Adipocyte (in vitro differentiated cells): ENCODE measurements at regions not wholly inside any gene's neighbourhood (a gene's known extent, or its start where the extent isn't known, plus 50 kb on each side); places are given as distances from the start of the nearest gene placed in this dataset.
A peak's percentile ranks its signal among the peaks of the same experiment; 100 is the strongest.

ENCODE experiments used
- DNase-seq: peaks from one replicate; pipeline ENCODE4 v3.0.0-alpha.2; 2015; ENCODE audit warnings: low read depth
- H3K27me3 ChIP-seq: replicated peaks from 2 replicates; pipeline ENCODE4 v1.7.0; 2013; ENCODE audit warnings: mild to moderate bottlenecking, low read length, moderate library complexity; ENCODE audit not compliant: control insufficient read depth, insufficient read depth
- H3K36me3 ChIP-seq: 2 replicates; pipeline ENCODE4 v1.7.0; 2013; ENCODE audit warnings: low read length, mild to moderate bottlenecking, moderate library complexity; ENCODE audit not compliant: control insufficient read depth, insufficient read depth, severe bottlenecking
- H3K4me1 ChIP-seq: 2 replicates; pipeline ENCODE4 v1.7.0; 2013; ENCODE audit warnings: mild to moderate bottlenecking, low read length, moderate library complexity; ENCODE audit not compliant: control insufficient read depth, insufficient read depth
- H3K4me3 ChIP-seq: 2 replicates; pipeline ENCODE4 v1.7.0; 2013; ENCODE audit warnings: mild to moderate bottlenecking, low read length, moderate library complexity
- H3K9ac ChIP-seq: 2 replicates; pipeline ENCODE4 v1.7.0; 2013; ENCODE audit warnings: mild to moderate bottlenecking, low read length, moderate library complexity
- H3K9me3 ChIP-seq: 2 replicates; pipeline ENCODE4 v1.7.0; 2013; ENCODE audit warnings: mild to moderate bottlenecking, low read length, moderate library complexity; ENCODE audit not compliant: control insufficient read depth

GRCh38 chr20:58056921-58057686 is 171.3 kb downstream of the ANKRD60 start:
- H3K27me3 ChIP-seq = peaks cover 29% of the 10 kb centered on the region
- DNase-seq = no peak
- H3K4me3 ChIP-seq = no peak overlapping the region
- H3K9ac ChIP-seq = no peak overlapping the region
- H3K36me3 ChIP-seq = no peaks in the 10 kb centered on the region
- H3K9me3 ChIP-seq = peaks cover 9% of the 10 kb centered on the region
- peaks cover 8% of the 10 kb centered on the region for H3K4me1 ChIP-seq

DNA sequence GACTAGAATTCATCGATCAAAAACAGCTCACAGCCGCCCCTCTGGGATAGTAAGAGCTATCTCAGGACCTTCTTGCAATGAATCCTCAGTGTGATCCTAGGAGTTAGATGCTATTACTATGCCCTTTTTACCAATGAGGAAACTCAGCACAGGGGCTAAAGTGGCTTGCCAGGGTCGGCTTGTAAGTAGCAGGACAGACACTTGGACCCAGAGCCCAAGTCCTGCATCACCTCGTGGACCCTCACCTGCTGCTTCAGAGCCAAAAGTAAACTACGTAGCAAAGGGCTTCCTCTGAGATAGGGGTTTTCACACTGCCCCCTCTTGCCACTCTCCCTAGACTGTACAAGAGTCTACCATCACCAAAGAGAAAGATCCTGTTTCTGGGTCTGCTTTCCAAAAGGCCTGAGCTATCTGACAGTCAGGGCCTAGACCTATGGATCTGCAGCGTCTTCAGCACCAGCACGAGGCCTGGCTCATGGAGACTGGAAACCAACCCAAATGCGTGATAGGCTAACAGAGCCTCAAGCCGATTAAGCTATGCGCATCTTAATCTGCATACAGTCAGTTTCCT is 172.3 kb downstream of the ANKRD60 start:
- H3K9ac ChIP-seq = no peak overlapping the region
- no peak for DNase-seq
- peaks cover 13% of the 10 kb centered on the region for H3K9me3 ChIP-seq
- peaks cover 8% of the 10 kb centered on the region for H3K4me1 ChIP-seq
- H3K4me3 ChIP-seq = no peak overlapping the region
- H3K27me3 ChIP-seq = peaks cover 29% of the 10 kb centered on the region
- H3K36me3 ChIP-seq = no peaks in the 10 kb centered on the region

GRCh38 chr20:58054780-58055373 is 173.6 kb downstream of the ANKRD60 start:
- Histone ChIP-seq H3K4me1 (peaks cover 11% of the 10 kb centered on the region), H3K36me3 (no peaks in the 10 kb centered on the region), H3K9me3 (peaks cover 8% of the 10 kb centered on the region), H3K27me3 (peaks cover 29% of the 10 kb centered on the region), H3K4me3 (no peak overlapping the region), H3K9ac (no peak overlapping the region)
- DNase-seq = peak; percentile 36

- Histone ChIP-seq H3K4me1 (peaks cover 16% of the 10 kb centered on the region), H3K4me3 (no peak overlapping the region), H3K9me3 (peaks cover 8% of the 10 kb centered on the region), H3K27me3 (peaks cover 26% of the 10 kb centered on the region), H3K36me3 (no peaks in the 10 kb centered on the region), H3K9ac (no peak overlapping the region)
- DNase-seq = no peak
These were observed 174.2 kb downstream of the ANKRD60 start for GRCh38 chr20:58054082-58054779.

- no peak for DNase-seq
- H3K4me1 ChIP-seq = peaks cover 23% of the 10 kb centered on the region
- no peak overlapping the region for H3K4me3 ChIP-seq
- H3K36me3 ChIP-seq = no peaks in the 10 kb centered on the region
- peaks cover 8% of the 10 kb centered on the region for H3K9me3 ChIP-seq
- H3K27me3 ChIP-seq = peaks cover 19% of the 10 kb centered on the region
- H3K9ac ChIP-seq = no peak overlapping the region
These were observed 174.9 kb downstream of the ANKRD60 start for GRCh38 chr20:58053391-58054055.

GRCh38 chr20:58051367-58051766 is 177.1 kb downstream of the ANKRD60 start:
- Histone ChIP-seq H3K27me3 (peaks cover 14% of the 10 kb centered on the region), H3K36me3 (no peaks in the 10 kb centered on the region), H3K9me3 (peaks cover 8% of the 10 kb centered on the region), H3K4me3 (no peak overlapping the region), H3K4me1 (peaks cover 42% of the 10 kb centered on the region), H3K9ac (no peak overlapping the region)
- no peak for DNase-seq

DNA sequence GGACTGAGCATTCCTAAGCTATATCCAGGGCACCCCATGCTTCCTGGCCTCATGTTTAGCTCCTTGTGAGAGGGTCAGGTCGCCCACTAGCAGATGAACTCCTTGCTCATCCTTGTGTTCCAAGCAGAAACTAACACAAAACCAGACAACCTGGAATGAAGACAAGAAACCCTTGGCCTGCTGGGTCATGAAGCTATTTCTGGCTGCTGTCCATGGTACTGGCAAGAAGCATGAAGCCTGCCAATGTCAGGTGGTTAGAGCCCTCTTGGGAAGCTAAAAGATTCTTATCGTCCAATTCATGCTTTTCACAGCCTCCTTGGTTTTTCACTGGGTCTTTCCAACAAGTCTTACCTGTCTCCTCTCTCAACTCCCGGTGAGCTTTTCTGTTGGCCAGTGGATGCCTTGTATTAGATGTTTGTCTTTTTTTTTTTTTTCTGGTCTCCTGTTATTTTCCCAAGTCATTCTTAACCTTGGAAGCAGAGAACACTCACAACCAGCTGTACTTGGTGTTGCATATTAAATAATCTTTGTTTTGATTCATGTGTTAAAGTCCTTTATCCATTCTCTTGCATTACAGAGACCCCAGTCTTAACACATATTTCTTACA is 180.3 kb downstream of the ANKRD60 start:
- Histone ChIP-seq H3K36me3 (no peaks in the 10 kb centered on the region), H3K4me3 (no peak overlapping the region), H3K4me1 (peaks cover 39% of the 10 kb centered on the region), H3K9ac (no peak overlapping the region), H3K27me3 (peaks cover under 1% of the 10 kb centered on the region), H3K9me3 (peaks cover 8% of the 10 kb centered on the region)
- DNase-seq = peak; percentile 70

DNA sequence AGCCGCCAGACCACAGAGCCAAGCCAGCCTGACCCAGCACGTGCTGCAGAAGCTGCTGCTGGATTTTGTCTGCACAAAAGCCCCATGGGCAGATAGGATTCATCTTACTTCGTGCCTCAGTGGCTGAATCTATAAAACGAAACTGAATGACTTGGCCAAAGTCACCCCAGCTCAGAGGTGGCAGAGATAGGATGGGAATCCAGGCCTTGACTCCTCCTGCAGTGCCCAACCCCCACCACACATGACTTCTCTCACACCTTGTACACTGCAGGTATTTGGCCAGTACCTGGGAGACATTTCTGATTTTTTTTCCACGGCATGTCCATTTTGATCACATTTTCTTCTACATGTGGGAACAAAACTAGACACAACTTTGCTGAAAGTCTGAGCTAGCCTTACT is 182.1 kb downstream of the ANKRD60 start:
- peaks cover 3% of the 10 kb centered on the region for H3K9me3 ChIP-seq
- H3K36me3 ChIP-seq = no peaks in the 10 kb centered on the region
- H3K4me3 ChIP-seq = peak overlapping the region; percentile 33
- peaks cover 4% of the 10 kb centered on the region for H3K27me3 ChIP-seq
- no peak for DNase-seq
- H3K9ac ChIP-seq = peak overlapping the region; percentile 33
- peaks cover 45% of the 10 kb centered on the region for H3K4me1 ChIP-seq

GRCh38 chr20:58045579-58045978 is 182.9 kb downstream of the ANKRD60 start:
- Histone ChIP-seq H3K4me1 (peaks cover 45% of the 10 kb centered on the region), H3K9ac (no peak overlapping the region), H3K27me3 (peaks cover 5% of the 10 kb centered on the region), H3K36me3 (no peaks in the 10 kb centered on the region), H3K9me3 (no peaks in the 10 kb centered on the region), H3K4me3 (no peak overlapping the region)
- DNase-seq = no peak

DNA sequence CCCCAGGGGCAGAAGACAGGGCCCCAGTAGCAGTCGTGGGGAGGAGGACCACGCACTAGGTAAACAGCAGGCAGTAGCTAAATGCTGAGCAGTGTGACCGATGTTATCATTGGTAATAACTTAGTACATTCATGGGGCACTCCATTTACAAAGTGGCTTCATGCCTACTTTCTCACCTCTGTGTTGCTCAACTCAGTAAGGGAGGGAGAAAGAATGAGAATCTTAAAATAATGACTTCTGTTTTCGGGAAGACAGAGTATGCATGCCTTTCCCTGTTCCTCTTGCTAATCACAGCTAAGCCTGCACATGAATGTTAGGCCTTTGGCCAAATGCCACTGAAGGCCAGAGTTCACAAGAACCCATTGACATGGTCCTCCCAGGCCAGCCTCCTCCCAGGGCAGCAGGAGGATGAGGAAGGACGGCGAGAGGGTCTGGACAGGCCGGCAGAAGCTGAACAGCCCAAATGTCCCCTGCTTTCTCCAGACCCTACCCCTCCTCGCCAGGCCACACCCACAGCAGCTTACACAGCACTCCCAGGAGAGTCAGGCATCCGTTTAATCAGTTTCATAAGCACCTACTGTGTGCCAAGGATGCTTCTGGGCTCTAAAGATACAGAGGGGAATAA is 183.4 kb downstream of the ANKRD60 start:
- H3K36me3 ChIP-seq = no peaks in the 10 kb centered on the region
- peaks cover 43% of the 10 kb centered on the region for H3K4me1 ChIP-seq
- H3K9me3 ChIP-seq = no peaks in the 10 kb centered on the region
- peaks cover 5% of the 10 kb centered on the region for H3K27me3 ChIP-seq
- no peak for DNase-seq
- H3K4me3 ChIP-seq = no peak overlapping the region
- H3K9ac ChIP-seq = no peak overlapping the region
